ENCODE measurements at regions not wholly inside any gene's neighbourhood (a gene's known extent, or its start where the extent isn't known, plus 50 kb on each side); places are given as distances from the start of the nearest gene placed in this dataset.

GRCh38 chr1:8204826-8205225 is 113.1 kb upstream of the SLC45A1 start:
- no peak overlapping the region for H3K27ac Mint-ChIP-seq

GRCh38 chr1:8203551-8203950 is 114.4 kb upstream of the SLC45A1 start:
- intact Hi-C loops (cut with micrococcal nuclease), result no loop called here
- Mint-ChIP-seq H3K36me3 (ENCODE audit: low read depth) (no peaks in the 10 kb centered on the region), H3K4me3 (no peak overlapping the region), H3K9me3 (peaks cover 5% of the 10 kb centered on the region), H3K27ac (no peak overlapping the region), H3K4me1 (ENCODE audit: low read depth) (peaks cover 43% of the 10 kb centered on the region), H3K27me3 (no peaks in the 10 kb centered on the region)

More at GRCh38 chr1:8204826-8205225, 113.1 kb upstream of the SLC45A1 start:
- intact Hi-C loops (cut with micrococcal nuclease), result no loop called here
- Mint-ChIP-seq H3K4me1 (ENCODE audit: low read depth) (peaks cover 30% of the 10 kb centered on the region), H3K4me3 (no peak overlapping the region), H3K27me3 (peaks cover 4% of the 10 kb centered on the region), H3K36me3 (ENCODE audit: low read depth) (no peaks in the 10 kb centered on the region), H3K9me3 (no peaks in the 10 kb centered on the region)

GRCh38 chr1:8203056-8203455 is 114.9 kb upstream of the SLC45A1 start:
- H3K27me3 Mint-ChIP-seq, result no peaks in the 10 kb centered on the region
- intact Hi-C loops (cut with micrococcal nuclease), result no loop called here

GRCh38 chr1:8202182-8202905 is 115.6 kb upstream of the SLC45A1 start:
- Mint-ChIP-seq H3K27ac (no peak overlapping the region), H3K4me3 (no peak overlapping the region), H3K36me3 (ENCODE audit: low read depth) (no peaks in the 10 kb centered on the region), H3K4me1 (ENCODE audit: low read depth) (peaks cover 55% of the 10 kb centered on the region), H3K9me3 (peaks cover 9% of the 10 kb centered on the region), H3K27me3 (peaks cover 2% of the 10 kb centered on the region)
- intact Hi-C loops (cut with micrococcal nuclease), result no loop called here

More at GRCh38 chr1:8203056-8203455, 114.9 kb upstream of the SLC45A1 start:
- peaks cover 48% of the 10 kb centered on the region for H3K4me1 Mint-ChIP-seq (ENCODE audit: low read depth)
- H3K27ac Mint-ChIP-seq, result no peak overlapping the region
- H3K9me3 Mint-ChIP-seq, result peaks cover 9% of the 10 kb centered on the region
- H3K4me3 Mint-ChIP-seq, result no peak overlapping the region
- H3K36me3 Mint-ChIP-seq (ENCODE audit: low read depth), result no peaks in the 10 kb centered on the region

GRCh38 chr1:8201331-8201861 is 116.5 kb upstream of the SLC45A1 start:
- Mint-ChIP-seq H3K36me3 (ENCODE audit: low read depth) (no peaks in the 10 kb centered on the region), H3K27me3 (peaks cover 2% of the 10 kb centered on the region), H3K9me3 (peaks cover 9% of the 10 kb centered on the region), H3K27ac (no peak overlapping the region), H3K4me3 (no peak overlapping the region), H3K4me1 (ENCODE audit: low read depth) (peaks cover 51% of the 10 kb centered on the region)
- intact Hi-C loops (cut with micrococcal nuclease), result no loop called here

- H3K36me3 Mint-ChIP-seq (ENCODE audit: low read depth), result no peaks in the 10 kb centered on the region
- peaks cover 49% of the 10 kb centered on the region for H3K4me1 Mint-ChIP-seq (ENCODE audit: low read depth)
- peak overlapping the region; percentile 54 for H3K27ac Mint-ChIP-seq
- H3K27me3 Mint-ChIP-seq, result peaks cover 2% of the 10 kb centered on the region
- intact Hi-C loops (cut with micrococcal nuclease), result no loop called here
- peaks cover 9% of the 10 kb centered on the region for H3K9me3 Mint-ChIP-seq
- no peak overlapping the region for H3K4me3 Mint-ChIP-seq
These were observed 117.4 kb upstream of the SLC45A1 start for GRCh38 chr1:8200317-8201115.

GRCh38 chr1:8198522-8198921 is 119.4 kb upstream of the SLC45A1 start:
- intact Hi-C loops (cut with micrococcal nuclease), result no loop called here
- Mint-ChIP-seq H3K27ac (no peak overlapping the region), H3K9me3 (peaks cover 9% of the 10 kb centered on the region), H3K4me3 (no peak overlapping the region), H3K27me3 (peaks cover 2% of the 10 kb centered on the region), H3K4me1 (ENCODE audit: low read depth) (peaks cover 47% of the 10 kb centered on the region), H3K36me3 (ENCODE audit: low read depth) (no peaks in the 10 kb centered on the region)

- no peak overlapping the region for H3K4me3 Mint-ChIP-seq
- H3K4me1 Mint-ChIP-seq (ENCODE audit: low read depth), result peaks cover 44% of the 10 kb centered on the region
- peaks cover 9% of the 10 kb centered on the region for H3K9me3 Mint-ChIP-seq
- H3K36me3 Mint-ChIP-seq (ENCODE audit: low read depth), result no peaks in the 10 kb centered on the region
- peaks cover 2% of the 10 kb centered on the region for H3K27me3 Mint-ChIP-seq
- peak overlapping the region; percentile 28 for H3K27ac Mint-ChIP-seq
- intact Hi-C loops (cut with micrococcal nuclease), result no loop called here
These were observed 120.2 kb upstream of the SLC45A1 start for GRCh38 chr1:8197493-8198282.

GRCh38 chr1:8194481-8195227 is 123.3 kb upstream of the SLC45A1 start:
- Mint-ChIP-seq H3K36me3 (ENCODE audit: low read depth) (no peaks in the 10 kb centered on the region), H3K4me3 (no peak overlapping the region), H3K4me1 (ENCODE audit: low read depth) (peaks cover 40% of the 10 kb centered on the region), H3K27me3 (peaks cover 2% of the 10 kb centered on the region), H3K27ac (no peak overlapping the region), H3K9me3 (peaks cover 9% of the 10 kb centered on the region)
- intact Hi-C loops (cut with micrococcal nuclease), result no loop called here

GRCh38 chr1:8193840-8194406 is 124.0 kb upstream of the SLC45A1 start:
- no peak overlapping the region for H3K27ac Mint-ChIP-seq
- H3K9me3 Mint-ChIP-seq, result peaks cover 7% of the 10 kb centered on the region
- H3K27me3 Mint-ChIP-seq, result peaks cover 2% of the 10 kb centered on the region
- peaks cover 33% of the 10 kb centered on the region for H3K4me1 Mint-ChIP-seq (ENCODE audit: low read depth)
- H3K4me3 Mint-ChIP-seq, result no peak overlapping the region
- intact Hi-C loops (cut with micrococcal nuclease), result no loop called here
- no peaks in the 10 kb centered on the region for H3K36me3 Mint-ChIP-seq (ENCODE audit: low read depth)

GRCh38 chr1:8191474-8191873 is 126.4 kb upstream of the SLC45A1 start:
- H3K4me3 Mint-ChIP-seq, result no peak overlapping the region
- no peak overlapping the region for H3K27ac Mint-ChIP-seq
- peaks cover 18% of the 10 kb centered on the region for H3K4me1 Mint-ChIP-seq (ENCODE audit: low read depth)

GRCh38 chr1:8189931-8190483 is 127.9 kb upstream of the SLC45A1 start:
- Mint-ChIP-seq H3K4me3 (no peak overlapping the region), H3K27me3 (no peaks in the 10 kb centered on the region)
- intact Hi-C loops (cut with micrococcal nuclease), result no loop called here

More at GRCh38 chr1:8191474-8191873, 126.4 kb upstream of the SLC45A1 start:
- no peaks in the 10 kb centered on the region for H3K27me3 Mint-ChIP-seq
- H3K36me3 Mint-ChIP-seq (ENCODE audit: low read depth), result no peaks in the 10 kb centered on the region
- no peaks in the 10 kb centered on the region for H3K9me3 Mint-ChIP-seq
- intact Hi-C loops (cut with micrococcal nuclease), result no loop called here

GRCh38 chr1:8185400-8185799 is 132.5 kb upstream of the SLC45A1 start:
- no peaks in the 10 kb centered on the region for H3K9me3 Mint-ChIP-seq
- H3K36me3 Mint-ChIP-seq (ENCODE audit: low read depth), result no peaks in the 10 kb centered on the region
- peaks cover 7% of the 10 kb centered on the region for H3K4me1 Mint-ChIP-seq (ENCODE audit: low read depth)
- no peak overlapping the region for H3K27ac Mint-ChIP-seq
- H3K4me3 Mint-ChIP-seq, result no peak overlapping the region
- intact Hi-C loops (cut with micrococcal nuclease), result no loop called here
- H3K27me3 Mint-ChIP-seq, result no peaks in the 10 kb centered on the region

More at GRCh38 chr1:8189931-8190483, 127.9 kb upstream of the SLC45A1 start:
- Mint-ChIP-seq H3K36me3 (ENCODE audit: low read depth) (no peaks in the 10 kb centered on the region), H3K4me1 (ENCODE audit: low read depth) (peaks cover 15% of the 10 kb centered on the region), H3K9me3 (no peaks in the 10 kb centered on the region), H3K27ac (no peak overlapping the region)

Measured in dendritic cell treated with granulocyte-macrophage colony-stimulating factor and Interleukin-4, amounts not matched to agents 40 ng/mL and 50 ng/mL, for 4 days (primary cell).